WTC11 (cell line): ENCODE measurements at regions not wholly inside any gene's neighbourhood (a gene's known extent, or its start where the extent isn't known, plus 50 kb on each side); places are given as distances from the start of the nearest gene placed in this dataset.

Experiments
- ATAC-seq: fragments of 200-7000 bp; cut with Tn5 transposase; 2 replicates; pipeline ENCODE4 v1.10.0; 2021; ENCODE audit warnings: mild to moderate bottlenecking, moderate library complexity
- CTCF ChIA-PET: fragments of 300-600 bp; sonication (Branson Sonifier 250); formaldehyde crosslinking; loops from one replicate; lab custom pipeline; 2021; ENCODE audit warnings: antibody characterized with exemption; lab: Charles Lee
- POLR2A ChIA-PET: fragments of 350-600 bp; sonication (Branson Sonifier 250); formaldehyde crosslinking; loops from one replicate; lab custom pipeline; 2021; ENCODE audit warnings: antibody characterized with exemption; lab: Charles Lee
- DNase-seq: peaks from one replicate; pipeline ENCODE4 v3.0.0; 2021; ENCODE audit warnings: low spot score
- H3K27ac Mint-ChIP-seq: 2 replicates; pipeline ENCODE4 v1.8.0; 2021; ENCODE audit warnings: mixed read lengths
- H3K27me3 Mint-ChIP-seq: 2 replicates; pipeline ENCODE4 v1.8.0; 2021; ENCODE audit warnings: low read depth, mild to moderate bottlenecking, moderate library complexity, mixed read lengths
- H3K36me3 Mint-ChIP-seq: 2 replicates; pipeline ENCODE4 v1.8.0; 2021; ENCODE audit warnings: mixed read lengths
- H3K4me1 Mint-ChIP-seq: 2 replicates; pipeline ENCODE4 v1.8.0; 2022; ENCODE audit warnings: mixed read lengths
- H3K4me3 Mint-ChIP-seq: 2 replicates; pipeline ENCODE4 v1.8.0; 2021; ENCODE audit warnings: mild to moderate bottlenecking, moderate library complexity, mixed read lengths
- H3K9me3 Mint-ChIP-seq: 2 replicates; pipeline ENCODE4 v1.8.0; 2021; ENCODE audit warnings: mixed read lengths
- FOXP1 ChIP-seq: sonication (generic); formaldehyde crosslinking; IDR thresholded peaks from 2 replicates; pipeline ENCODE4 v1.8.0; 2022; ENCODE audit warnings: missing genetic modification reagents, mild to moderate bottlenecking, moderate library complexity, borderline replicate concordance
- NR2C2 ChIP-seq: sonication (generic); formaldehyde crosslinking; IDR thresholded peaks from 2 replicates; pipeline ENCODE4 v1.8.0; 2022; ENCODE audit warnings: mild to moderate bottlenecking, missing genetic modification reagents
- SMAD3 ChIP-seq: sonication (generic); formaldehyde crosslinking; IDR thresholded peaks from 2 replicates; pipeline ENCODE4 v1.8.0; 2022; ENCODE audit warnings: missing genetic modification reagents, mild to moderate bottlenecking, borderline replicate concordance
- SOX15 ChIP-seq: fragments of 250-450 bp; sonication (Bioruptor Pico); IDR thresholded peaks from 2 replicates; pipeline ENCODE4 v1.9.0; 2021; ENCODE audit warnings: mild to moderate bottlenecking
- ZNF138 ChIP-seq: sonication (generic); formaldehyde crosslinking; conservative IDR thresholded peaks from 2 replicates; pipeline ENCODE4 v1.8.1; 2022; ENCODE audit warnings: mild to moderate bottlenecking, moderate library complexity, missing genetic modification reagents
- ZNF423 ChIP-seq: fragments of 250-450 bp; sonication (Bioruptor Pico); IDR thresholded peaks from 2 replicates; pipeline ENCODE4 v2.1.2; 2022; ENCODE audit warnings: mild to moderate bottlenecking, moderate library complexity
- TF ChIP-seq, protein P1 (sequence below): fragments of 250-450 bp; sonication (Bioruptor Pico); IDR thresholded peaks from 2 replicates; pipeline ENCODE4 v1.9.0; 2021; ENCODE audit warnings: mild to moderate bottlenecking, borderline replicate concordance
- TF ChIP-seq, protein P2 (sequence below): sonication (generic); formaldehyde crosslinking; IDR thresholded peaks from 2 replicates; pipeline ENCODE4 v1.8.1; 2022; ENCODE audit warnings: low read depth, mild to moderate bottlenecking, moderate library complexity, missing genetic modification reagents, borderline replicate concordance
- TF ChIP-seq, protein P3 (sequence below): sonication (generic); formaldehyde crosslinking; IDR thresholded peaks from 2 replicates; pipeline ENCODE4 v1.8.0; 2022; ENCODE audit warnings: mild to moderate bottlenecking, missing genetic modification reagents
- TF ChIP-seq, protein P4 (sequence below): sonication (generic); formaldehyde crosslinking; IDR thresholded peaks from 2 replicates; pipeline ENCODE4 v1.8.1; 2023; ENCODE audit warnings: mild to moderate bottlenecking, missing genetic modification reagents
- TF ChIP-seq, protein P5 (sequence below): fragments of 250-450 bp; sonication (Bioruptor Pico); conservative IDR thresholded peaks from 2 replicates; pipeline ENCODE4 v1.9.0; 2021; ENCODE audit warnings: mild to moderate bottlenecking
- TF ChIP-seq, protein P6 (sequence below): sonication (generic); formaldehyde crosslinking; IDR thresholded peaks from 2 replicates; pipeline ENCODE4 v1.8.0; 2022; ENCODE audit warnings: mild to moderate bottlenecking, missing genetic modification reagents

DNA sequence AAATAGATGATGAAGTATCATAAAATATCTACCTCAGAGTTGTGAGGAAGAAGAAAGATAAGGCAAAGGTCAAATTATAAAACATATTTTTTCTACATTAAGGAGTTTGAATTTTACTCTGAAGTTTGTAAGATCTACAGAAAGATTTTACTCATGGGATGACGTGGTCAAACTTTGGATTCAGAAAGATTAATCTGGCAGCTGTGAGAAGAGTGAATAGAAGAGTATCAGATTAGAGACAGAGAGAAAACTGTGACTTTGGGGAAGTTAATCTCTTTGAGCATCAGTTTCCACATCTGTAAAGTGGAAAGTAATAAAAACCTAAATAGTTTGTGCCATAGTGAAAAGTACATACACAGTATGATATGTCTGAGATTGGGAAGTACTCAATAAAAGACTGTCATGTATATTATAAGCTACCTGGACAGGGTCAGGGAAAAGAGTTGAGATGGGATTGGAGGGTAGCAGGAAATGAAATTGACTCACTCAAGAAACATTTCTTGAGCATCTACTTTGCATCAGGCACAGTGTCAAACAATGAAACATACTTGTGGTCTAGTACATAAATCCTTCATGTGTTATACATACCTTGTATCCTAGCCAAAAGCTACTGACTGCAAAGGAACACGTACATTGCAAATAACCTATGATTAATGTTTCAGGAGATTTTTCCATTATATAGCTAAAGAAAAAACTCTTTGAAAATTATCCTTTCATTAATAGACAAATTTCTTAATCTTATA lies 222.1 kb downstream of the TMEM200A start (continued):
- TF ChIP-seq, protein P1, sequence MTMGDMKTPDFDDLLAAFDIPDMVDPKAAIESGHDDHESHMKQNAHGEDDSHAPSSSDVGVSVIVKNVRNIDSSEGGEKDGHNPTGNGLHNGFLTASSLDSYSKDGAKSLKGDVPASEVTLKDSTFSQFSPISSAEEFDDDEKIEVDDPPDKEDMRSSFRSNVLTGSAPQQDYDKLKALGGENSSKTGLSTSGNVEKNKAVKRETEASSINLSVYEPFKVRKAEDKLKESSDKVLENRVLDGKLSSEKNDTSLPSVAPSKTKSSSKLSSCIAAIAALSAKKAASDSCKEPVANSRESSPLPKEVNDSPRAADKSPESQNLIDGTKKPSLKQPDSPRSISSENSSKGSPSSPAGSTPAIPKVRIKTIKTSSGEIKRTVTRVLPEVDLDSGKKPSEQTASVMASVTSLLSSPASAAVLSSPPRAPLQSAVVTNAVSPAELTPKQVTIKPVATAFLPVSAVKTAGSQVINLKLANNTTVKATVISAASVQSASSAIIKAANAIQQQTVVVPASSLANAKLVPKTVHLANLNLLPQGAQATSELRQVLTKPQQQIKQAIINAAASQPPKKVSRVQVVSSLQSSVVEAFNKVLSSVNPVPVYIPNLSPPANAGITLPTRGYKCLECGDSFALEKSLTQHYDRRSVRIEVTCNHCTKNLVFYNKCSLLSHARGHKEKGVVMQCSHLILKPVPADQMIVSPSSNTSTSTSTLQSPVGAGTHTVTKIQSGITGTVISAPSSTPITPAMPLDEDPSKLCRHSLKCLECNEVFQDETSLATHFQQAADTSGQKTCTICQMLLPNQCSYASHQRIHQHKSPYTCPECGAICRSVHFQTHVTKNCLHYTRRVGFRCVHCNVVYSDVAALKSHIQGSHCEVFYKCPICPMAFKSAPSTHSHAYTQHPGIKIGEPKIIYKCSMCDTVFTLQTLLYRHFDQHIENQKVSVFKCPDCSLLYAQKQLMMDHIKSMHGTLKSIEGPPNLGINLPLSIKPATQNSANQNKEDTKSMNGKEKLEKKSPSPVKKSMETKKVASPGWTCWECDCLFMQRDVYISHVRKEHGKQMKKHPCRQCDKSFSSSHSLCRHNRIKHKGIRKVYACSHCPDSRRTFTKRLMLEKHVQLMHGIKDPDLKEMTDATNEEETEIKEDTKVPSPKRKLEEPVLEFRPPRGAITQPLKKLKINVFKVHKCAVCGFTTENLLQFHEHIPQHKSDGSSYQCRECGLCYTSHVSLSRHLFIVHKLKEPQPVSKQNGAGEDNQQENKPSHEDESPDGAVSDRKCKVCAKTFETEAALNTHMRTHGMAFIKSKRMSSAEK (CRISPR knock-in tag): no peak
- no peak for TF ChIP-seq FOXP1 (CRISPR knock-in tag)
- TF ChIP-seq, protein P2, sequence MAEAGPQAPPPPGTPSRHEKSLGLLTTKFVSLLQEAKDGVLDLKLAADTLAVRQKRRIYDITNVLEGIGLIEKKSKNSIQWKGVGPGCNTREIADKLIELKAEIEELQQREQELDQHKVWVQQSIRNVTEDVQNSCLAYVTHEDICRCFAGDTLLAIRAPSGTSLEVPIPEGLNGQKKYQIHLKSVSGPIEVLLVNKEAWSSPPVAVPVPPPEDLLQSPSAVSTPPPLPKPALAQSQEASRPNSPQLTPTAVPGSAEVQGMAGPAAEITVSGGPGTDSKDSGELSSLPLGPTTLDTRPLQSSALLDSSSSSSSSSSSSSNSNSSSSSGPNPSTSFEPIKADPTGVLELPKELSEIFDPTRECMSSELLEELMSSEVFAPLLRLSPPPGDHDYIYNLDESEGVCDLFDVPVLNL (CRISPR knock-in tag): no peak

DNA sequence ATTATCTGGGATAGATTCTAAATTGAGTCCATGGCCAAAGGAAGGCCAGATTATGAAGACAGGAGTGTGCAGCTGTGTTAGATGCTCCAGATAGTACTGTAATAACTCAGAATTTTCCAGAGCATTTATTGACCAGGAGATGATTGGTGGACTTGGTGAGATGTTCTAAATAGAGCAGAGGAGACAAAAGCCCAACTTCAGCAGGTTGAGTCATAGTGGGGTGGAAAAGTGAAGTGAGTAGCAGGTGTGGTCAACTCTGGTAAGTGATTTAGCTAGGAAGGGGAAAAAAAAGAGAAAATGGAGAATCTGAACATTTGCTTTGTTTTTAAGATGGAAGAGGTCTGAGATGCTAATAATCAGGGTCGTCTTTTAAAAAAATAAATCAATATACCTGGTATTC lies 227.4 kb downstream of the TMEM200A start:
- Mint-ChIP-seq H3K27me3 (no peaks in the 10 kb centered on the region; the same call in 1 of the 2 replicates), H3K36me3 (no peaks in the 10 kb centered on the region), H3K9me3 (peaks cover 22% of the 10 kb centered on the region), H3K4me3 (no peak overlapping the region), H3K4me1 (peaks cover 7% of the 10 kb centered on the region), H3K27ac (no peak overlapping the region)
- ChIA-PET POLR2A (no interaction called here), CTCF (no interaction called here)
- TF ChIP-seq SOX15 (CRISPR knock-in tag) (no peak), NR2C2 (no peak), ZNF138 (CRISPR knock-in tag) (no peak), SMAD3 (no peak)
- TF ChIP-seq, protein P3, sequence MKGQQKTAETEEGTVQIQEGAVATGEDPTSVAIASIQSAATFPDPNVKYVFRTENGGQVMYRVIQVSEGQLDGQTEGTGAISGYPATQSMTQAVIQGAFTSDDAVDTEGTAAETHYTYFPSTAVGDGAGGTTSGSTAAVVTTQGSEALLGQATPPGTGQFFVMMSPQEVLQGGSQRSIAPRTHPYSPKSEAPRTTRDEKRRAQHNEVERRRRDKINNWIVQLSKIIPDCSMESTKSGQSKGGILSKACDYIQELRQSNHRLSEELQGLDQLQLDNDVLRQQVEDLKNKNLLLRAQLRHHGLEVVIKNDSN (CRISPR knock-in tag): no peak
- TF ChIP-seq, protein P4, sequence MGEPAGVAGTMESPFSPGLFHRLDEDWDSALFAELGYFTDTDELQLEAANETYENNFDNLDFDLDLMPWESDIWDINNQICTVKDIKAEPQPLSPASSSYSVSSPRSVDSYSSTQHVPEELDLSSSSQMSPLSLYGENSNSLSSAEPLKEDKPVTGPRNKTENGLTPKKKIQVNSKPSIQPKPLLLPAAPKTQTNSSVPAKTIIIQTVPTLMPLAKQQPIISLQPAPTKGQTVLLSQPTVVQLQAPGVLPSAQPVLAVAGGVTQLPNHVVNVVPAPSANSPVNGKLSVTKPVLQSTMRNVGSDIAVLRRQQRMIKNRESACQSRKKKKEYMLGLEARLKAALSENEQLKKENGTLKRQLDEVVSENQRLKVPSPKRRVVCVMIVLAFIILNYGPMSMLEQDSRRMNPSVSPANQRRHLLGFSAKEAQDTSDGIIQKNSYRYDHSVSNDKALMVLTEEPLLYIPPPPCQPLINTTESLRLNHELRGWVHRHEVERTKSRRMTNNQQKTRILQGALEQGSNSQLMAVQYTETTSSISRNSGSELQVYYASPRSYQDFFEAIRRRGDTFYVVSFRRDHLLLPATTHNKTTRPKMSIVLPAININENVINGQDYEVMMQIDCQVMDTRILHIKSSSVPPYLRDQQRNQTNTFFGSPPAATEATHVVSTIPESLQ (CRISPR knock-in tag): no peak
- TF ChIP-seq, protein P5, sequence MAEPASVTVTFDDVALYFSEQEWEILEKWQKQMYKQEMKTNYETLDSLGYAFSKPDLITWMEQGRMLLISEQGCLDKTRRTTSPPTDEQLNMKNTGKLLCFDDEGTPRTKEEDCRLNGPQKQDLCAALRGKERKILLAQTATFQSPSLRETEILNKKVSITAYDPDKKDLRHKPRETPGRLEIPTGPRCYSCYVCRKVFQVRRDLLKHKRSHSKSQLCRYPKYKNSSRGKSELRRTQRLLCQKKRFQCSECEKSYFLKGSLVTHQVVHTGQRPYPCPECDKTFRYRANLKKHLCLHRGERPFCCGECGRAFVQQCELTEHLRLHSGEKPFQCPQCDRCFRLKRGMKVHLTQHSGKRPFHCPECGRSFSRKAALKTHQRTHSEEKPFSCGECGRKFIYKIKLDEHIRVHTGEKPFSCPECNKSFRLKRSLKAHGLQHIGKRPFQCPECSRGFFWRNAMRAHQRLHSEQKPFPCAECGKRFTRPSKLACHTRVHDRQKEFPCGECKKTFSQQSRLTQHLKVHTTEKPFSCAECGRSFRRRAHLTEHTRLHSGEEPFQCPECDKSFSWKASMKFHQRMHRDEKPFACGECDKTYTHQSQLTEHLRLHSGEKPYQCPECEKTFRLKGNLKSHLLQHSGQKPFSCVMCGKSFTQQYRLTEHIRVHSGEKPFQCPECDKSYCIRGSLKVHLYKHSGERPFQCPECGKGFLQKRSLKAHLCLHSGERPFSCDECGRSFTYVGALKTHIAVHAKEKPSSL (CRISPR knock-in tag): no peak
- no peak for DNase-seq
- no peak for ATAC-seq

DNA sequence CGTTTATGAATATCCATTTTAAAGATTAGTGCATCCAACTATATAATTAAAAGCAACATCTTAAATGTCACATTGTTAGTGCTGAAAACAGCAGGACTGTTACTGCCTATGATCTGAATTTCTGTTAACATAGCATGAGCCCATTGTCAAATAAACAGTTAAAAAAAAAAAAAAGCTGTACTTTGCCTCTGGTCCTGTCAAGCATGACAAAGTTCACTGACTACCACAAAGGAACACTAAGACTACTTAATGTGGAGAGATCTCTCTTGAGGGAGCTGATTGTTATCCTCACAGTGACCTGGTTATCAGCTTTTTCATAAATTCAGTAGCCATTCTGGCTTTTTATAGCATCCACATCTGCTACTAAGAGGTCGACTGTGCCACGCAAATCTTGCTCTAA lies 228.1 kb downstream of the TMEM200A start:
- CTCF ChIA-PET: no interaction called here
- TF ChIP-seq ZNF423 (CRISPR knock-in tag): no peak
- TF ChIP-seq, protein P6, sequence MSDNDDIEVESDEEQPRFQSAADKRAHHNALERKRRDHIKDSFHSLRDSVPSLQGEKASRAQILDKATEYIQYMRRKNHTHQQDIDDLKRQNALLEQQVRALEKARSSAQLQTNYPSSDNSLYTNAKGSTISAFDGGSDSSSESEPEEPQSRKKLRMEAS (CRISPR knock-in tag): no peak
- TF ChIP-seq, all 79 proteins: peak for 0
- POLR2A ChIA-PET: no interaction called here

More for the DNA sequence above, 228.1 kb downstream of the TMEM200A start:
- H3K27ac Mint-ChIP-seq: no peak overlapping the region
- peaks cover 7% of the 10 kb centered on the region for H3K4me1 Mint-ChIP-seq
- ATAC-seq (no peak), DNase-seq (no peak)
- no peaks in the 10 kb centered on the region; the same call in 1 of the 2 replicates for H3K27me3 Mint-ChIP-seq
- H3K4me3 Mint-ChIP-seq: no peak overlapping the region
- H3K9me3 Mint-ChIP-seq: peaks cover 22% of the 10 kb centered on the region
- H3K36me3 Mint-ChIP-seq: no peaks in the 10 kb centered on the region
